SK-N-SH treated with all-trans-retinoic acid at 6 μM for 48 hours (cell line): ENCODE measurements at regions not wholly inside any gene's neighbourhood (a gene's known extent, or its start where the extent isn't known, plus 50 kb on each side); places are given as distances from the start of the nearest gene placed in this dataset.
A peak's percentile ranks its signal among the peaks of the same experiment; 100 is the strongest.

ENCODE experiments used
- ATAC-seq: fragments of 200-7000 bp; cut with Tn5 transposase; 3 replicates; pipeline ENCODE4 v1.9.1; 2020; ENCODE audit warnings: mild to moderate bottlenecking, moderate library complexity
- ARNTL ChIP-seq: fragments of 450-650 bp; formaldehyde crosslinking; IDR thresholded peaks from 2 replicates; pipeline ENCODE4 v1.5.0; 2020; ENCODE audit warnings: low read depth, mild to moderate bottlenecking, moderate library complexity, borderline replicate concordance
- CREB5 ChIP-seq: fragments of 250-450 bp; sonication (Bioruptor Pico); IDR thresholded peaks from 2 replicates; pipeline ENCODE4 v1.5.1; 2020; ENCODE audit warnings: low read depth, mild to moderate bottlenecking, moderate library complexity
- CSDC2 ChIP-seq: fragments of 250-450 bp; sonication (Bioruptor Pico); IDR thresholded peaks from 2 replicates; pipeline ENCODE4 v1.5.0; 2020; ENCODE audit warnings: mild to moderate bottlenecking, moderate library complexity
- GLIS3 ChIP-seq: fragments of 250-450 bp; sonication (Bioruptor Pico); IDR thresholded peaks from 2 replicates; pipeline ENCODE4 v1.5.0; 2020; ENCODE audit warnings: mild to moderate bottlenecking, moderate library complexity
- ISL1 ChIP-seq: fragments of 250-450 bp; sonication (Bioruptor Pico); IDR thresholded peaks from 2 replicates; pipeline ENCODE4 v2.1.2; 2022; ENCODE audit warnings: mild to moderate bottlenecking, moderate library complexity
- OSR1 ChIP-seq: fragments of 250-450 bp; sonication (Bioruptor Pico); IDR thresholded peaks from 2 replicates; pipeline ENCODE4 v1.8.0; 2022; ENCODE audit warnings: moderate library complexity, mild to moderate bottlenecking, inconsistent platforms
- PATZ1 ChIP-seq: fragments of 250-450 bp; sonication (Bioruptor Pico); IDR thresholded peaks from 2 replicates; pipeline ENCODE4 v1.8.0; 2020; ENCODE audit warnings: mild to moderate bottlenecking, moderate library complexity, borderline replicate concordance
- POU6F1 ChIP-seq: fragments of 250-450 bp; sonication (Bioruptor Pico); IDR thresholded peaks from 2 replicates; pipeline ENCODE4 v1.8.0; 2021; ENCODE audit warnings: low read depth, mild to moderate bottlenecking, moderate library complexity, borderline replicate concordance
- RARB ChIP-seq: fragments of 250-450 bp; sonication (Bioruptor Pico); IDR thresholded peaks from 2 replicates; pipeline ENCODE4 v1.8.0; 2021; ENCODE audit warnings: mild to moderate bottlenecking, moderate library complexity
- SNAI2 ChIP-seq: fragments of 250-450 bp; sonication (Bioruptor Pico); IDR thresholded peaks from 2 replicates; pipeline ENCODE4 v1.5.0; 2020; ENCODE audit warnings: mild to moderate bottlenecking, moderate library complexity
- TCF4 ChIP-seq: fragments of 250-450 bp; sonication (Bioruptor Pico); IDR thresholded peaks from 2 replicates; pipeline ENCODE4 v1.8.0; 2021; ENCODE audit warnings: mild to moderate bottlenecking, moderate library complexity, borderline replicate concordance
- TOX ChIP-seq: fragments of 250-450 bp; sonication (Bioruptor Pico); IDR thresholded peaks from 2 replicates; pipeline ENCODE4 v1.8.0; 2021; ENCODE audit warnings: mild to moderate bottlenecking, moderate library complexity, borderline replicate concordance
- ZC3H10 ChIP-seq: fragments of 250-450 bp; sonication (Bioruptor Pico); IDR thresholded peaks from 2 replicates; pipeline ENCODE4 v1.5.1; 2021; ENCODE audit warnings: mild to moderate bottlenecking, moderate library complexity
- ZFP3 ChIP-seq: fragments of 250-450 bp; sonication (Bioruptor Pico); IDR thresholded peaks from 2 replicates; pipeline ENCODE4 v1.5.0; 2020; ENCODE audit warnings: mild to moderate bottlenecking, moderate library complexity
- ZFP30 ChIP-seq: fragments of 450-650 bp; formaldehyde crosslinking; IDR thresholded peaks from 2 replicates; pipeline ENCODE4 v1.5.0; 2022; ENCODE audit warnings: mild to moderate bottlenecking, moderate library complexity
- ZNF565 ChIP-seq: fragments of 450-650 bp; formaldehyde crosslinking; conservative IDR thresholded peaks from 2 replicates; pipeline ENCODE4 v1.5.0; 2020; ENCODE audit warnings: low read depth, mild to moderate bottlenecking, moderate library complexity
- ZNF8 ChIP-seq: fragments of 450-650 bp; formaldehyde crosslinking; IDR thresholded peaks from 2 replicates; pipeline ENCODE4 v1.5.0; 2020; ENCODE audit warnings: mild to moderate bottlenecking, moderate library complexity
- TF ChIP-seq, protein P1 (sequence below): fragments of 250-450 bp; sonication (Bioruptor Pico); IDR thresholded peaks from 2 replicates; pipeline ENCODE4 v1.5.1; 2021; ENCODE audit warnings: mild to moderate bottlenecking, moderate library complexity

GRCh38 chr6:141482796-141483597 lies 649.7 kb upstream of the GJE1 start:
- ATAC-seq: peak; percentile 74
- TF ChIP-seq TCF4 (CRISPR knock-in tag): no peak
- no peak for TF ChIP-seq POU6F1 (CRISPR knock-in tag)
- no peak for TF ChIP-seq TOX (CRISPR knock-in tag)
- no peak for TF ChIP-seq GLIS3 (CRISPR knock-in tag)
- no peak for TF ChIP-seq PATZ1 (CRISPR knock-in tag)
- no peak for TF ChIP-seq ARNTL (CRISPR knock-in tag)
- TF ChIP-seq ZFP30 (CRISPR knock-in tag): no peak
- TF ChIP-seq CSDC2 (CRISPR knock-in tag): no peak
- no peak for TF ChIP-seq ZC3H10 (CRISPR knock-in tag)
- TF ChIP-seq ZFP3 (CRISPR knock-in tag): no peak
- no peak for TF ChIP-seq SNAI2
- TF ChIP-seq, protein P1, sequence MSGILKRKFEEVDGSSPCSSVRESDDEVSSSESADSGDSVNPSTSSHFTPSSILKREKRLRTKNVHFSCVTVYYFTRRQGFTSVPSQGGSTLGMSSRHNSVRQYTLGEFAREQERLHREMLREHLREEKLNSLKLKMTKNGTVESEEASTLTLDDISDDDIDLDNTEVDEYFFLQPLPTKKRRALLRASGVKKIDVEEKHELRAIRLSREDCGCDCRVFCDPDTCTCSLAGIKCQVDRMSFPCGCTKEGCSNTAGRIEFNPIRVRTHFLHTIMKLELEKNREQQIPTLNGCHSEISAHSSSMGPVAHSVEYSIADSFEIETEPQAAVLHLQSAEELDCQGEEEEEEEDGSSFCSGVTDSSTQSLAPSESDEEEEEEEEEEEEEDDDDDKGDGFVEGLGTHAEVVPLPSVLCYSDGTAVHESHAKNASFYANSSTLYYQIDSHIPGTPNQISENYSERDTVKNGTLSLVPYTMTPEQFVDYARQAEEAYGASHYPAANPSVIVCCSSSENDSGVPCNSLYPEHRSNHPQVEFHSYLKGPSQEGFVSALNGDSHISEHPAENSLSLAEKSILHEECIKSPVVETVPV (CRISPR knock-in tag): no peak
- TF ChIP-seq ISL1 (CRISPR knock-in tag): no peak
- TF ChIP-seq ZNF8: no peak
- no peak for TF ChIP-seq CREB5 (CRISPR knock-in tag)
- no peak for TF ChIP-seq ZNF565 (CRISPR knock-in tag)

- no peak for TF ChIP-seq ZNF8
- TF ChIP-seq ZNF565 (CRISPR knock-in tag): no peak
- no peak for TF ChIP-seq TOX (CRISPR knock-in tag)
- TF ChIP-seq PATZ1 (CRISPR knock-in tag): no peak
- TF ChIP-seq RARB (CRISPR knock-in tag): no peak
- no peak for TF ChIP-seq OSR1 (CRISPR knock-in tag)
- TF ChIP-seq POU6F1 (CRISPR knock-in tag): no peak
- no peak for TF ChIP-seq ZC3H10 (CRISPR knock-in tag)
- TF ChIP-seq ISL1 (CRISPR knock-in tag): no peak
- TF ChIP-seq, all 23 proteins: peak for 0
- no peak for ATAC-seq
These were observed 657.5 kb upstream of the GJE1 start for GRCh38 chr6:141475259-141475658.
